K562 (cell line): ENCODE measurements at regions not wholly inside any gene's neighbourhood (a gene's known extent, or its start where the extent isn't known, plus 50 kb on each side); places are given as distances from the start of the nearest gene placed in this dataset.

Experiments
- ATAC-seq: fragments of 200-7000 bp; cut with Tn5 transposase; 3 replicates; pipeline ENCODE4 v1.9.1; 2020; ENCODE audit warnings: moderate library complexity
- BruUV-seq: library from RNA; stranded (reverse); fragments of 400-500 nt; replicated peaks from 2 replicates; lab custom pipeline; 2021; lab: Mats Ljungman, UMichigan
- CTCF ChIA-PET: fragments of 300-600 bp; formaldehyde crosslinking; extraction: SDS; loops from one replicate; lab custom pipeline; 2021; ENCODE audit warnings: low intra/inter-chr PET ratio; lab: Yijun Ruan, JAX
- POLR2A ChIA-PET: fragments of 300-600, 350-650 bp; sonication (Branson Sonifier 250); formaldehyde crosslinking; extraction: SDS; loops from one replicate; lab custom pipeline; 2021; ENCODE audit warnings: antibody characterized with exemption, inconsistent platforms; lab: Yijun Ruan, JAX
- DNase-seq, 4 experiments: peaks; one replicate each; pipeline versions ENCODE4 v3.0.0 to v3.0.0-alpha.2; 2011 to 2018; ENCODE audit warnings: low spot score in 3 of 4, mixed read lengths in 3 of 4; ENCODE audit errors: extremely low read depth in 1 of 4
- FAIRE-seq: peaks from 2 replicates; lab custom pipeline; 2011; peaks lifted over from hg19 to GRCh38; lab: Jason Lieb, UNC
- H2AFZ ChIP-seq: 2 replicates; pipeline ENCODE4 v1.6.0; 2011; ENCODE audit warnings: low read depth, low read length, control low read depth, inconsistent platforms
- H3K27ac ChIP-seq: fragments of 200-600 bp; 3 replicates; pipeline ENCODE4 v1.8.0; 2011; ENCODE audit warnings: low read depth, mild to moderate bottlenecking, control low read depth, inconsistent platforms, low read length, moderate library complexity, mixed read lengths; ENCODE audit errors: extremely low read depth
- H3K27me3 ChIP-seq, 2 experiments: fragments of 300-600 bp in 1 of 2; 2 replicates in 1 of 2; 3 replicates in 1 of 2; pipeline versions ENCODE4 v1.6.0 to v1.8.0; 2011; ENCODE audit warnings: inconsistent platforms in 2 of 2, low read length in 2 of 2, mild to moderate bottlenecking in 1 of 2, mixed read lengths in 1 of 2, moderate library complexity in 1 of 2; ENCODE audit not compliant: control insufficient read depth in 2 of 2, insufficient read depth in 2 of 2
- H3K36me3 ChIP-seq: fragments of 300-600 bp; 3 replicates; pipeline ENCODE4 v1.8.0; 2011; ENCODE audit warnings: mild to moderate bottlenecking, low read length, inconsistent platforms; ENCODE audit not compliant: control insufficient read depth, insufficient read depth
- H3K4me1 ChIP-seq, 2 experiments: fragments of 200-600 bp in 1 of 2; replicated peaks in 1 of 2; 2 replicates in 1 of 2; 3 replicates in 1 of 2; pipeline versions ENCODE4 v1.5.1 to v1.8.0; 2011; ENCODE audit warnings: inconsistent platforms in 2 of 2, low read length in 2 of 2, mild to moderate bottlenecking in 1 of 2, mixed read lengths in 1 of 2, moderate library complexity in 1 of 2; ENCODE audit not compliant: control insufficient read depth in 2 of 2, insufficient read depth in 2 of 2
- H3K4me2 ChIP-seq: 2 replicates; pipeline ENCODE4 v1.6.1; 2011; ENCODE audit warnings: low read length, control low read depth, inconsistent platforms, mixed read lengths; ENCODE audit not compliant: insufficient read depth
- H3K4me3 ChIP-seq: fragments of 200-600 bp; sonication (generic), shearing (Covaris generic); 2 replicates; pipeline ENCODE4 v1.5.1; 2016; ENCODE audit warnings: control low read depth, inconsistent platforms
- H3K79me2 ChIP-seq: fragments of 200-600 bp; 3 replicates; pipeline ENCODE4 v1.8.0; 2011; ENCODE audit warnings: low read length, inconsistent platforms; ENCODE audit not compliant: control insufficient read depth, insufficient read depth
- H3K9ac ChIP-seq, 2 experiments: 2 replicates each; pipeline versions ENCODE4 v1.6.0 to v1.6.1; 2011; ENCODE audit warnings: low read depth in 2 of 2, low read length in 2 of 2, control low read depth in 1 of 2, inconsistent platforms in 1 of 2, mild to moderate bottlenecking in 1 of 2, mixed read lengths in 1 of 2; ENCODE audit not compliant: insufficient read depth in 1 of 2
- H3K9me1 ChIP-seq: one replicate; pipeline ENCODE4 v1.6.0; 2011; ENCODE audit warnings: inconsistent platforms, mild to moderate bottlenecking, low read length, moderate library complexity; ENCODE audit not compliant: control insufficient read depth, insufficient read depth
- H3K9me3 ChIP-seq: replicated peaks from 2 replicates; pipeline ENCODE4 v1.5.1; 2011; ENCODE audit warnings: low read depth, low read length, inconsistent platforms; ENCODE audit not compliant: control insufficient read depth, insufficient read depth
- H4K20me1 ChIP-seq: replicated peaks from 2 replicates; pipeline ENCODE4 v1.6.1; 2011; ENCODE audit warnings: low read length, inconsistent platforms, mixed read lengths; ENCODE audit not compliant: control insufficient read depth, insufficient read depth
- DDX20 ChIP-seq: fragments of 450-650 bp; IDR thresholded peaks from 2 replicates; pipeline ENCODE4 v1.6.1; 2016; ENCODE audit warnings: missing genetic modification characterization, low read depth, mild to moderate bottlenecking, missing compliant biosample characterization, moderate library complexity
- ETS2 ChIP-seq: IDR thresholded peaks from 2 replicates; pipeline ENCODE4 v1.6.1; 2016; ENCODE audit warnings: borderline replicate concordance, missing genetic modification characterization, mild to moderate bottlenecking, moderate library complexity, missing compliant biosample characterization; ENCODE audit not compliant: poor library complexity, severe bottlenecking
- HLTF ChIP-seq: fragments of 450-650 bp; IDR thresholded peaks from 2 replicates; pipeline ENCODE4 v1.6.1; 2016
- HMG20B ChIP-seq: fragments of 250-450 bp; sonication (Bioruptor Pico); IDR thresholded peaks from 2 replicates; pipeline ENCODE4 v1.5.0; 2021; ENCODE audit warnings: mild to moderate bottlenecking
- NBN ChIP-seq: fragments of 450-650 bp; IDR thresholded peaks from 2 replicates; pipeline ENCODE4 v1.6.1; 2016; ENCODE audit warnings: low read depth, mild to moderate bottlenecking
- SIX5 ChIP-seq, 2 experiments: IDR thresholded peaks; 2 replicates each; pipeline ENCODE4 v1.6.1; 2011; ENCODE audit warnings: low read length in 2 of 2, borderline replicate concordance in 1 of 2, low read depth in 1 of 2, mild to moderate bottlenecking in 1 of 2, moderate library complexity in 1 of 2; ENCODE audit not compliant: insufficient read depth in 1 of 2
- SNIP1 ChIP-seq: fragments of 450-650 bp; IDR thresholded peaks from 2 replicates; pipeline ENCODE4 v1.7.1; 2017; ENCODE audit warnings: low read depth, mild to moderate bottlenecking
- SRSF1 ChIP-seq: fragments of 200-400 bp; formaldehyde crosslinking; IDR thresholded peaks from 2 replicates; pipeline ENCODE4 v1.6.1; 2017; ENCODE audit warnings: mild to moderate bottlenecking, low read depth, low read length, moderate library complexity
- ZNF717 ChIP-seq: fragments of 250-450 bp; sonication (Bioruptor Pico); IDR thresholded peaks from 2 replicates; pipeline ENCODE4 v1.5.0; 2021
- WGBS: fragments of 100-300 bp; shearing (Covaris generic); methylation state at CpG from one replicate; pipeline ENCODE4 v1.1.6; 2016; ENCODE audit warnings: low coverage, mixed read lengths; ENCODE audit not compliant: insufficient coverage; ENCODE audit errors: missing lambda C conversion rate; 5-methylcytosine and 5-hydroxymethylcytosine counted together
- in situ Hi-C: fragments of 300-500 bp; cut with MboI; formaldehyde crosslinking; loops from 4 replicates; pipeline ENCODE4 v1.15.0; 2018; ENCODE audit warnings: inconsistent platforms, mixed read lengths
- intact Hi-C: fragments of 100-400 bp; cut with micrococcal nuclease; formaldehyde crosslinking; loops from 2 replicates; pipeline ENCODE4 v1.14.2; 2022
- TF ChIP-seq, protein P1 (sequence below): fragments of 450-650 bp; IDR thresholded peaks from 2 replicates; pipeline ENCODE4 v1.6.1; 2016; ENCODE audit warnings: mild to moderate bottlenecking
- TF ChIP-seq, protein P2 (sequence below): fragments of 250-450 bp; sonication (Bioruptor Pico); IDR thresholded peaks from 2 replicates; pipeline ENCODE4 v1.4.0; 2020; ENCODE audit warnings: mild to moderate bottlenecking
- TF ChIP-seq, protein P3 (sequence below): fragments of 250-450 bp; sonication (Bioruptor Pico); IDR thresholded peaks from 2 replicates; pipeline ENCODE4 v1.8.0; 2021; ENCODE audit warnings: moderate library complexity, mild to moderate bottlenecking, inconsistent platforms
- TF ChIP-seq, protein P4 (sequence below), 2 experiments: IDR thresholded peaks; 2 replicates each; pipeline ENCODE4 v1.6.1; 2012; ENCODE audit warnings: improper control_type of control experiment in 2 of 2, low read depth in 2 of 2, low read length in 2 of 2, borderline replicate concordance in 1 of 2

DNA sequence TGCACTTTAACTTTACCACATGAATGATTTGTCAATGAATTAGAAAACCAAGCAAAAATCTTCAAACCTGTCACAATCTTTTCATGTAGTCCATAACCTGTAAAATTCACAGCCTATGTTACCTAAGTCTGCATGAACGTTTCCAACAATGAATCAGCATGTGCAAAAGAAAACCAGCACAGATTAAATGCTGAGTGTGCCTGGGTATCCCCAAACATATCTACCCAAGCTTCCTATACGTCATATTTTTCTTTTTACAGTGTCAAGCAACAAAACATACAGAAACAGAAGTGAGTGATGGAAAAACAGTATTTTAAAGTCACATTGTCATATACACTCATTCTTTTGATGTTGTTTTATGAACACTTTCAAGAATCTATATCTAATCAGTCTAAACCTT, 713.5 kb downstream of the RFPL4B start (continued):
- TF ChIP-seq, protein P1, sequence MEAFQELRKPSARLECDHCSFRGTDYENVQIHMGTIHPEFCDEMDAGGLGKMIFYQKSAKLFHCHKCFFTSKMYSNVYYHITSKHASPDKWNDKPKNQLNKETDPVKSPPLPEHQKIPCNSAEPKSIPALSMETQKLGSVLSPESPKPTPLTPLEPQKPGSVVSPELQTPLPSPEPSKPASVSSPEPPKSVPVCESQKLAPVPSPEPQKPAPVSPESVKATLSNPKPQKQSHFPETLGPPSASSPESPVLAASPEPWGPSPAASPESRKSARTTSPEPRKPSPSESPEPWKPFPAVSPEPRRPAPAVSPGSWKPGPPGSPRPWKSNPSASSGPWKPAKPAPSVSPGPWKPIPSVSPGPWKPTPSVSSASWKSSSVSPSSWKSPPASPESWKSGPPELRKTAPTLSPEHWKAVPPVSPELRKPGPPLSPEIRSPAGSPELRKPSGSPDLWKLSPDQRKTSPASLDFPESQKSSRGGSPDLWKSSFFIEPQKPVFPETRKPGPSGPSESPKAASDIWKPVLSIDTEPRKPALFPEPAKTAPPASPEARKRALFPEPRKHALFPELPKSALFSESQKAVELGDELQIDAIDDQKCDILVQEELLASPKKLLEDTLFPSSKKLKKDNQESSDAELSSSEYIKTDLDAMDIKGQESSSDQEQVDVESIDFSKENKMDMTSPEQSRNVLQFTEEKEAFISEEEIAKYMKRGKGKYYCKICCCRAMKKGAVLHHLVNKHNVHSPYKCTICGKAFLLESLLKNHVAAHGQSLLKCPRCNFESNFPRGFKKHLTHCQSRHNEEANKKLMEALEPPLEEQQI: no peak
- TF ChIP-seq SRSF1 (no peak), DDX20 (tag) (no peak)
- TF ChIP-seq, protein P2, sequence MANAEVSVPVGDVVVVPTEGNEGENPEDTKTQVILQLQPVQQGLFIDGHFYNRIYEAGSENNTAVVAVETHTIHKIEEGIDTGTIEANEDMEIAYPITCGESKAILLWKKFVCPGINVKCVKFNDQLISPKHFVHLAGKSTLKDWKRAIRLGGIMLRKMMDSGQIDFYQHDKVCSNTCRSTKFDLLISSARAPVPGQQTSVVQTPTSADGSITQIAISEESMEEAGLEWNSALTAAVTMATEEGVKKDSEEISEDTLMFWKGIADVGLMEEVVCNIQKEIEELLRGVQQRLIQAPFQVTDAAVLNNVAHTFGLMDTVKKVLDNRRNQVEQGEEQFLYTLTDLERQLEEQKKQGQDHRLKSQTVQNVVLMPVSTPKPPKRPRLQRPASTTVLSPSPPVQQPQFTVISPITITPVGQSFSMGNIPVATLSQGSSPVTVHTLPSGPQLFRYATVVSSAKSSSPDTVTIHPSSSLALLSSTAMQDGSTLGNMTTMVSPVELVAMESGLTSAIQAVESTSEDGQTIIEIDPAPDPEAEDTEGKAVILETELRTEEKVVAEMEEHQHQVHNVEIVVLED: no peak

DNA sequence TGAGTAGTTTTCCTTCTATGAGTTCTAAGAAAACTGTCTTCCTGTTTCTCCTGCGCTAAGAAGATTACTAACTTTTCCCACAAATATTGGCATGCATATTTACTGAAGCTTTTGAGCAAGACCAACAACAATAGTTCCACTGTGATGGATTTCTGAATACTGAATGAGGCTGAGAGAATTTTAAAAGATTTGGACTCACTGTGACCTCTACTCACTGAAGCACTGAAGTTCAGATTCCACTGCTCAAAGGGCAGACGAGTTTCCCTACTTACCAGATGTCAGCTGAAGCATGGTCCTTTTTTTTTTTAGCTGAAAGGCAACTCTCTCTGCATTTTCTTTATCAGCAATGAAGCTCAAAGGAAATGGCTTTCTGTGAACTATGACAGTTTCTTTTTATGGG, 718.5 kb downstream of the RFPL4B start:
- DNase-seq (peak in 1 of 4 experiments; percentile 13), FAIRE-seq (no peak), ATAC-seq (no peak)
- no peaks in the 10 kb centered on the region for H3K27me3 ChIP-seq
- WGBS: 5% methylated on average over 2 of the region's 2 CpGs
- no TSS peak for BruUV-seq
- CTCF ChIA-PET: no interaction called here
- in situ Hi-C loops: no loop called here
- H3K9me3 ChIP-seq: no peaks in the 10 kb centered on the region
- H3K9ac ChIP-seq: no peak overlapping the region
- POLR2A ChIA-PET: no interaction called here
- no peak overlapping the region for H3K27ac ChIP-seq
- H3K4me3 ChIP-seq: no peak overlapping the region
- intact Hi-C loops: no loop called here
- H3K36me3 ChIP-seq: no peaks in the 10 kb centered on the region
- no peaks in the 10 kb centered on the region for H3K9me1 ChIP-seq
- no peak overlapping the region for H3K4me2 ChIP-seq
- no peaks in the 10 kb centered on the region for H3K79me2 ChIP-seq
- no peak for TF ChIP-seq ZNF717 (CRISPR knock-in tag)
- TF ChIP-seq HLTF: no peak
- TF ChIP-seq, protein P3, sequence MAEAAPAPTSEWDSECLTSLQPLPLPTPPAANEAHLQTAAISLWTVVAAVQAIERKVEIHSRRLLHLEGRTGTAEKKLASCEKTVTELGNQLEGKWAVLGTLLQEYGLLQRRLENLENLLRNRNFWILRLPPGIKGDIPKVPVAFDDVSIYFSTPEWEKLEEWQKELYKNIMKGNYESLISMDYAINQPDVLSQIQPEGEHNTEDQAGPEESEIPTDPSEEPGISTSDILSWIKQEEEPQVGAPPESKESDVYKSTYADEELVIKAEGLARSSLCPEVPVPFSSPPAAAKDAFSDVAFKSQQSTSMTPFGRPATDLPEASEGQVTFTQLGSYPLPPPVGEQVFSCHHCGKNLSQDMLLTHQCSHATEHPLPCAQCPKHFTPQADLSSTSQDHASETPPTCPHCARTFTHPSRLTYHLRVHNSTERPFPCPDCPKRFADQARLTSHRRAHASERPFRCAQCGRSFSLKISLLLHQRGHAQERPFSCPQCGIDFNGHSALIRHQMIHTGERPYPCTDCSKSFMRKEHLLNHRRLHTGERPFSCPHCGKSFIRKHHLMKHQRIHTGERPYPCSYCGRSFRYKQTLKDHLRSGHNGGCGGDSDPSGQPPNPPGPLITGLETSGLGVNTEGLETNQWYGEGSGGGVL (CRISPR knock-in tag): no peak
- no peak for TF ChIP-seq ETS2 (tag)
- no peak for TF ChIP-seq SIX5 (IDR thresholded peaks at IDR 0.05; ENCODE audit: borderline replicate concordance in 1 of 2, insufficient read depth in 1 of 2, low read depth in 1 of 2, low read length in 2 of 2)
- TF ChIP-seq HMG20B (CRISPR knock-in tag): no peak
- TF ChIP-seq, protein P4, sequence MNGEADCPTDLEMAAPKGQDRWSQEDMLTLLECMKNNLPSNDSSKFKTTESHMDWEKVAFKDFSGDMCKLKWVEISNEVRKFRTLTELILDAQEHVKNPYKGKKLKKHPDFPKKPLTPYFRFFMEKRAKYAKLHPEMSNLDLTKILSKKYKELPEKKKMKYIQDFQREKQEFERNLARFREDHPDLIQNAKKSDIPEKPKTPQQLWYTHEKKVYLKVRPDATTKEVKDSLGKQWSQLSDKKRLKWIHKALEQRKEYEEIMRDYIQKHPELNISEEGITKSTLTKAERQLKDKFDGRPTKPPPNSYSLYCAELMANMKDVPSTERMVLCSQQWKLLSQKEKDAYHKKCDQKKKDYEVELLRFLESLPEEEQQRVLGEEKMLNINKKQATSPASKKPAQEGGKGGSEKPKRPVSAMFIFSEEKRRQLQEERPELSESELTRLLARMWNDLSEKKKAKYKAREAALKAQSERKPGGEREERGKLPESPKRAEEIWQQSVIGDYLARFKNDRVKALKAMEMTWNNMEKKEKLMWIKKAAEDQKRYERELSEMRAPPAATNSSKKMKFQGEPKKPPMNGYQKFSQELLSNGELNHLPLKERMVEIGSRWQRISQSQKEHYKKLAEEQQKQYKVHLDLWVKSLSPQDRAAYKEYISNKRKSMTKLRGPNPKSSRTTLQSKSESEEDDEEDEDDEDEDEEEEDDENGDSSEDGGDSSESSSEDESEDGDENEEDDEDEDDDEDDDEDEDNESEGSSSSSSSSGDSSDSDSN (IDR thresholded peaks at IDR 0.05; ENCODE audit: borderline replicate concordance in 1 of 2, low read depth in 2 of 2, low read length in 2 of 2): no peak
- TF ChIP-seq SNIP1: no peak
- no peak for TF ChIP-seq NBN
- H2AFZ ChIP-seq: peak overlapping the region; percentile 66; the same call in 1 of the 2 replicates
- no peaks in the 10 kb centered on the region for H3K4me1 ChIP-seq
- H4K20me1 ChIP-seq: no peaks in the 10 kb centered on the region
